Renal cortical epithelial cell (primary cell): ENCODE measurements at regions not wholly inside any gene's neighbourhood (a gene's known extent, or its start where the extent isn't known, plus 50 kb on each side); places are given as distances from the start of the nearest gene placed in this dataset.
"Not testable (repeated sequence)": the region's sequence is repeated elsewhere in the genome, so short reads cannot be mapped to it uniquely, and the experiment has no call there.

Source experiments
- DNase-seq: peaks from one replicate; pipeline ENCODE4 v3.0.0-alpha.2; 2011; ENCODE audit warnings: low read depth

DNA sequence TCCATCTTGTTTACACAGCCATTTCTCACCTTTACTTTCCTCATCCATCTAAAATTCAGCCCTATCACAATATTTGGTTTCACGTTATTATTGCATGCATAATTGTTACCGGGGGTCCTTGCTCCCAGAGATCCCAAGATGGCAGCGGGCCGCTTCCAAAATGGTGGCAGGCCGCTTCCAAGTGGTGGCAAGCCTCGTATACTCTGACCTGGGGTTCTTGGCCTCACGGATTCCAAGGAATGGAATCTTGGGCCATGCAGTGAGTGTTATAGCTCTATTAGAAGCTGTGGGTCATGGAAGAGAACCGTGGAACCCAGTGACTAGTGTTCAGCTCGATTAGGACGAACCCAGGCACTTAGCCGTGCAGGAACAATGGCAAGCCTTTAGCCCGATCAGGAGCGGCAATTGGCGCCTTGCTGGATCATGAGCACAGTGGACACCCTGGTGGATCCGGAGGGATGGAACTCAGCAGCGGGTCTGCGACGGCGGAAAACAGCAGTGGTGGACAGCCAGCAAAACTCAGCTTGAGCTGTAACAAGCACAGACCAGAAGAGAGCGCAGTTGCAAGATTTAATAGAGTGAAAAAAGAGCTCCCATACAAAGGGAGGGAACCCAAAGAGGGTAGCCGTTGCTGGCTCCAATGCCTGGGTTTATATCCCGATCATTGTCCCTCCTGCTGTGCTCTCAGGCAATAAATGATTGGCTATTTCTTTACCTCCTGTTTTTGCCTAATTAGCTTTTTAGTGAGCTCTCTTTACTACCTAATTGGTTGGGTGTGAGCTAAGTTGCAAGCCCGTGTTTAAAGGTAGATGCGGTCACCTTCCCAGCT, 756.2 kb upstream of the CTNND2 start:
- DNase-seq, result not testable (repeated sequence)

- DNase-seq, result no peak
Measured at GRCh38 chr5:12659686-12660085, 755.4 kb upstream of the CTNND2 start.

- DNase-seq, result no peak
Measured at GRCh38 chr5:12658871-12659446, 754.7 kb upstream of the CTNND2 start.

DNA sequence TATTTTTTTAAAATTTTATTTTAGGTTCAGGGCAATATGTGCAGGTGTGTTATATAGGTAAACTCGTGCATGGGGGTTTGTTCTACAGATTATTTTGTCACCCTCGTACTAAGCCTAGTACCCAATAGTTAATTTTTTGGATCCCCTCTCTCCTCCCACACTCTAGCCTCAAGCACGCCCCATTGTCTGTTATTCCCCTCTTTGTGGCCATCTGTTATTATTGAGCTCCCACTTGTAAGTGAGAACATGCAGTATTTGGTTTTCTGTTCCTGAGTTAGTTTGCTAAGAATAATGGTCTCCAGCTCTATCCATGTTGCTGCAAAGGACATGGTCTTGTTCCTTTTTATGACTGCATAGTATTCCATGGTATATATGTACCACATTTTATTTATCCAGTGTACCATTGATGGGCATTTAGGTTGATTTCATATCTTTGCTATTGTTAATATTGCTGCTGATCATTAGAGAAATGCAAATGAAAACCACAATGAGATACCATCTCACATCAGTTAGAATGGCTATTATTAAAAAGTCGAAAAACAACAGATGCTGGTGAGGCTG, 753.7 kb upstream of the CTNND2 start:
- DNase-seq, result not testable (repeated sequence)

GRCh38 chr5:12655675-12656074, 751.4 kb upstream of the CTNND2 start:
- no peak for DNase-seq

- no peak for DNase-seq
Measured at GRCh38 chr5:12652201-12652600, 748.0 kb upstream of the CTNND2 start.

- no peak for DNase-seq
Measured at GRCh38 chr5:12648558-12648957, 744.3 kb upstream of the CTNND2 start.

DNA sequence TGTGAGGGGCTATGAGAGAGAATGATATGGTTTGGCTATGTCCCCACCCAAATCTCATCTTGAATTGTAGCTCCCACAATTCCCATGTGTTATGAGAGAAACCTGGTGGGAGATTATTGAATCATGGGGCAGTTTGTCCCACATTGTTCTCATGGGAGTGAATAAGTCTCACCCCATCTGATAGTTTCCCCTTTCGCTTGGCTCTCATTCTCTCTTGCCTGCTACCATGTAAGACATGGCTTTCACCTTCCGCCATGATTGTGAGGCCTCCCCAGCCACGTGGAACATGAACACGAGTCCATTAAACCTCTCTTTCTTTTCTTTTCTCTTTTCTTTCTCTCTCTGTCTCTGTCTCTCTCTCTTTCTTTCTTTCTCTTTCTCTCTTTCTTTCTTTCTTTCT, 743.4 kb upstream of the CTNND2 start:
- no peak for DNase-seq

GRCh38 chr5:12645582-12645981, 741.3 kb upstream of the CTNND2 start:
- DNase-seq, result no peak

DNA sequence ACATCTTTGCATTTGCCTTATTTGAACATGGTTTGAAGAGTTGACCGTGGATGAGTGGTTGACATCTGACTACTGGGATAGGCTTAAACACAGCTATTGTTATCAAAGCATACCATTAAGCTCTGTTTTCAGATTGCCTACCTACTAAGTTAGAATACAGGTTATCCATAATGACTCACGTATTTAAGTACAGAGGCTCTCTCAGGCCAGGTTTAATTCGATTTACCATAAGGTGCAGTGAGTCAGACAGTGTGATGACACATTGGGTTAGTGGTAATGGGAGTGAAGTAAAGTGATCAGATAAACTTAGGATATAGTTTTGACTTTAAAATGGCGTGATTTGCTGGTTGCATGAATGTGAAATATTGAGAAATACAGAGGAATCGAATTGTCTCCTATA, 732.0 kb upstream of the CTNND2 start:
- DNase-seq, result no peak

DNA sequence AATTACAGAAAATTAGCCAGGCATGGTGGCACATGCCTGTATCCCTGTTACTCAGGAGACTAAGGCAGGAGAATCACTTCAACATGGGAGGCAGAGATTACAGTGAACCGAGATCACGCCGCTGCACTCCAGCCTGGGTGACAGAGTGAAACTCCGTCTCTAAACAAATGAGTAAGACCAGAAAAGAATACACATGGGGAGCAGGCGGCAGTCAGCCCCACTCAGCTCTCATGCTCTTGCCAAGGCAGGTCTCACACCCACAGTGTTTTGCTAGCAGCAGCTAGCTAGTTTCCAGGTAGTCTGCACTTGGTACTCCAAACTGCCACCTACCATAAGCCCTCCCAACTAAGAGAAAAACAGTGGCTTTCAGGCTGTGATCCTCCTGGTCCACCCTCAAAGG, 722.3 kb upstream of the CTNND2 start:
- no peak for DNase-seq

DNA sequence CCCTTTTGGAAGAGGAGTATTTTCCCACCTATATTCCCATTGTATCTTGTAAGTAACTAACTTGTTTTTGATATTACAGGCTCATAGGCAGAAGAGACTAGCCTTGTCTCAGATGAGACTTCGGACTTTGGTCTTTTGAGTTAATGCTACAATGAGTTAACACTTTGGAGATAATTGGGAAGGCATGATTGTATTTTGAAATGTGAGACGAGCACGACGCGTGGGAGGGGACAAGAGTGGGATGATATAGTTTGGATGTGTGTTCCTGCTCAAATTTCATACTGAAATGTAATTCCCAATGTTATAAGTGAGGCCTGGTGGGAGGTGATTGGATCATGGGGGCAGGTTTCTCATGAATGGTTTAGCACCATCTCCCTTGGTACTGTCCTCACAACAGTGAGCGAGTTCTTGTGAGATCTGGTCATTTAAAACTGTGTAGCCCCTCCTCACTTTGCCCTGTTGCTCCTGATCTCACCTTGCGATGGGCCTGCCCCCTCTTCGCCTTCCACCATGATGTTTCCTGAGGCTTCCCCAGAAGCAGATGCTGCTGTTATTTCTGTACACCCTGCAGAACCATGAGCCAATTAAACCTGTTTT, 721.5 kb upstream of the CTNND2 start:
- no peak for DNase-seq

GRCh38 chr5:12624776-12625560, 720.7 kb upstream of the CTNND2 start:
- DNase-seq, result no peak

GRCh38 chr5:12623408-12623807, 719.2 kb upstream of the CTNND2 start:
- DNase-seq, result no peak

DNA sequence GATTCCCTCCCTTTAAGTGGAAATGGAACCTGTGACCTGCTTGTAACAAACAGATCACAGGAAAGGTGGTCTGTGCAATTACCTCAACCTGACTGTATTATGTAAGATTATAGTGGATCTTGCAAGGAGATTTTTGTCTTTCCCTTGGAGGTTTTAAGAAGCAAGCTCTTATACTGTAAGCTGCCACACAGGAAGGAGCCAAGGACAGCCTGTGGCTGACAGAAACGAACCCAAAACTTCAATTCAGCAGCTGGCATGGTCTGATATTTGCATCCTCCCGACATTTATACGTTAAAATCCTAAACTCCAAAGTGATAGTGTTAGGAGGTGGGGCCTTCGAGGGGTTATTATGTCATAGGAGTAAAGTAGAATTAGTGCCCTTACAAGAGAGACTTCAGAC, 711.8 kb upstream of the CTNND2 start:
- DNase-seq, result no peak

GRCh38 chr5:12615141-12615820, 711.0 kb upstream of the CTNND2 start:
- no peak for DNase-seq

GRCh38 chr5:12614608-12615007, 710.4 kb upstream of the CTNND2 start:
- DNase-seq, result no peak

GRCh38 chr5:12611132-12611531, 706.9 kb upstream of the CTNND2 start:
- DNase-seq, result no peak

DNA sequence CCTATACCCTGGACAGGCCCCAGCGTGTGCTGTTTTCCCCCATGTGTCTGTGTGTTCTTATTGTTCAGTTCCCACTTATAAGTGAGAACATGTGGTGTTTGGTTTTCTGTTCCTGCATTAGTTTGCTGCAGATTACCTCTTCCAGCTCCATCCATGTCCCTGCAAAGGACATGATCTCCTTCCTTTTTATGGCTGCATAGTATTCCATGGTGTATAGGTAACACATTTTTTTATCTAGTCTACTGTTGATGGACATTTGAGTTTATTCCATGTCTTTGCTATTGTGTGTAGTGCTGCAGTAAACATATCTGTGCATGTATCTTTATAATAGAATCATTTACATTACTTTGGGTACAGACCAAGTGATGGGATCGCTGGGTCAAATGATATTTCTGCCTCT, 703.6 kb upstream of the CTNND2 start:
- not testable (repeated sequence) for DNase-seq

DNA sequence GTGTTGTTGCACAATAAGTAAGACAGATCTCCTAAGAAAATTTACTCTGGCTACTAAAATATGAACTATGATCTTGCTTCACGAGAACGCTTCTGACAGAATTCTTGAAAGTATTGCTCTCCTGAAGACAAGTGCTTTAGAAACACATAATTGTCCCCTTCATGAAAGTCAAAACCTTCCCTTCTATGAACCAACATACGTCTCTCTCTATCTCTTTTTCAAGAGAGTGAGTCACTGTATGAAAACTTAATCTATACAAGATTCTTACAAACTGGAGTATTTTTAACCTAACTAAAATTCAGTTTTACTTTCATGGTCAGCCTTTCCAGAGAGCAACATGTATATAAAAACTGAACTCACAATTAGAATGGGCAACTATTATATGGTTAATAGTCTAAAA, 688.0 kb upstream of the CTNND2 start:
- no peak for DNase-seq

DNA sequence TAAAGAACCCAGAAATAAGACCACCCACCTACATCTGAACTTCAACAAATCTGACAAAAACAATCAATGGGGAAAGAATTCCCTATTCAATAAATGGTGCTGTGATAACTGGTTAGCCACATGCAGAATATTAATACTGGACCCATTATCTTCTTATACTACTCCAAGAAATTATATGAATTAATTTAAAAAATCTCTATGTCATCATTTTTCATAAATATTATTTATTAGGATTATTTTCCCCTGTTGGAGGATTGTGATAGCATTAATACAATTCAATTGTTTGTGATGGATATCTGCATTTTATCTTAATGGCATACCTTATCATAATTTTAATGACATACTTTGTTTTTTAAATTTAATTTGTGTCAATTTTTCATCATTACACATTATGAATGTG, 682.2 kb upstream of the CTNND2 start:
- no peak for DNase-seq

DNA sequence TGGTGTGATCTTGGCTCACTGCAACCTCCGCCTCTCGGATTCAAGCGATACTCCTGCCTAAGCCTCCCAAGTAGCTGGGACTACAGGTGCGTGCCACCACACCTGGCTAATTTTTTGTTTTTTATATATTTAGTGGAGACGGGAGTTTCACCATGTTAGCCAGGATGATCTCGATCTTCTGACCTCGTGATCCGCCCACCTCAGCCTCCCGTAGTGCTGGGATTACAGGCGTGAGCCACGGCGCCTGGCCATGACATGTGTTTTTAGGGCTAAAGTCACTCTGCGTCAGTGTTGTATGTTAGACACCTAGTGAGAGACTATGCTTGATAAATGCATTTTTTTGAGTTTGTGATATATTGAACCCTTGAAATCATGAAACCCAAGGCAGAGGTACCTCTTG, 674.6 kb upstream of the CTNND2 start:
- not testable (repeated sequence) for DNase-seq
